ENCODE measurements at regions not wholly inside any gene's neighbourhood (a gene's known extent, or its start where the extent isn't known, plus 50 kb on each side); places are given as distances from the start of the nearest gene placed in this dataset.

- intact Hi-C loops (cut with DNase I; ENCODE audit: low total_unique reads) (no loop called here), in situ Hi-C loops (cut with MboI; ENCODE audit: low pct_ligation_motif_present in 1 of 4, low pct_unique_long_range_greater_than_20kb in 1 of 4, low sequenced_read_pairs in 3 of 4) (no loop called here)
- no peaks in the 10 kb centered on the region for H3K9me3 ChIP-seq
- H3K27me3 ChIP-seq = no peaks in the 10 kb centered on the region
- no peaks in the 10 kb centered on the region for H3K4me1 ChIP-seq
- TF ChIP-seq POLR2A (IDR thresholded peaks at IDR 0.05) (no peak), CTCF (IDR thresholded peaks at IDR 0.05) (no peak), EP300 (IDR thresholded peaks at IDR 0.05; ENCODE audit: low read depth) (no peak), POLR2AphosphoS5 (IDR thresholded peaks at IDR 0.05) (no peak)
- no peak overlapping the region for H3K27ac ChIP-seq
- WGBS, 2 donors (ENCODE audit: low coverage in 1 of 2) = 44 to 52% methylated on average over 2 to 3 of the region's 3 CpGs
- H3K36me3 ChIP-seq = no peaks in the 10 kb centered on the region
- H3K4me3 ChIP-seq = no peak overlapping the region
- DNase-seq = no peak
Observed at GRCh38 chr4:112916868-112917267, 132.6 kb upstream of the ANK2 start.

GRCh38 chr4:112923516-112923915 is 125.9 kb upstream of the ANK2 start:
- intact Hi-C loops (cut with DNase I; ENCODE audit: low total_unique reads) (no loop called here), in situ Hi-C loops (cut with MboI; ENCODE audit: low pct_ligation_motif_present in 1 of 4, low pct_unique_long_range_greater_than_20kb in 1 of 4, low sequenced_read_pairs in 3 of 4) (no loop called here)
- 44 to 52% methylated on average over 1 of the region's 1 CpG for whole genome bisulfite sequencing, 2 donors (ENCODE audit: low coverage in 1 of 2)
- peaks cover 0 to 4% (median 0%) of the 10 kb centered on the region in 4 donors for H3K4me1 ChIP-seq
- no peaks in the 10 kb centered on the region for H3K27me3 ChIP-seq
- no peaks in the 10 kb centered on the region for H3K36me3 ChIP-seq
- no peak for TF ChIP-seq CTCF (IDR thresholded peaks at IDR 0.05)
- no peak for TF ChIP-seq POLR2AphosphoS5 (IDR thresholded peaks at IDR 0.05)
- TF ChIP-seq POLR2A (IDR thresholded peaks at IDR 0.05) = no peak
- TF ChIP-seq EP300 (IDR thresholded peaks at IDR 0.05; ENCODE audit: low read depth) = no peak
- no peak overlapping the region for H3K4me3 ChIP-seq
- H3K9me3 ChIP-seq = no peaks in the 10 kb centered on the region
- peak overlapping the region in 2 of 4 donors; percentile 16 to 58 for H3K27ac ChIP-seq
- no peak for DNase-seq

DNA sequence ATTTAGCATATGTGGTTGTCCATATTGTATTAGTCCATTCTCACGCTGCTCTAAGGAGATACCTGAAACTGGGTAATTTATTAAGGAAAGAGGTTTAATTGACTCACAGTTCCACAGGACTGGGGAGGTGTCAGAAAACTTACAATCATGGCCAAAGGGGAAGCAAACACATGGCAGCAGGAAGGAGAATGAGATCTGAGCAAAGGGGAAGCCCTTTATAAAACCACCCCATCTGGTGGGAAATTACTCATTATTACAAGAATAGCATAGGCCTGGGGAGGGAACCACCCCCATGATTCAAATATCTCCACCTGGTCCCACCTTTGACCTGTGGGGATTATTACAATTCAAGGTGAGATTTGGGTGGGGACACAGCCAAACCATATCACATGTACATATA is 122.6 kb upstream of the ANK2 start:
- TF ChIP-seq POLR2AphosphoS5 (IDR thresholded peaks at IDR 0.05) (no peak), EP300 (IDR thresholded peaks at IDR 0.05; ENCODE audit: low read depth) (no peak)
- Histone ChIP-seq H3K4me1 (peaks cover 0 to 4% (median 0%) of the 10 kb centered on the region in 4 donors), H3K36me3 (no peaks in the 10 kb centered on the region), H3K4me3 (no peak overlapping the region), H3K27me3 (no peaks in the 10 kb centered on the region), H3K27ac (peak overlapping the region; percentile 18 to 58 (median 28)), H3K9me3 (no peaks in the 10 kb centered on the region)
- intact Hi-C loops (cut with DNase I; ENCODE audit: low total_unique reads) = no loop called here
- in situ Hi-C loops (cut with MboI; ENCODE audit: low pct_ligation_motif_present in 1 of 4, low pct_unique_long_range_greater_than_20kb in 1 of 4, low sequenced_read_pairs in 3 of 4) = loop anchor here in 3 of 4 donors (25.0 kb wide), 1 partner anchor 290 kb away; the partner anchor contains the start of genes LARP7 (in 3 of the 3) and ZGRF1 (in 3 of the 3)
- WGBS, 2 donors (ENCODE audit: low coverage in 1 of 2) = 74 to 83% methylated on average over 1 of the region's 1 CpG
- no peak for DNase-seq

DNA sequence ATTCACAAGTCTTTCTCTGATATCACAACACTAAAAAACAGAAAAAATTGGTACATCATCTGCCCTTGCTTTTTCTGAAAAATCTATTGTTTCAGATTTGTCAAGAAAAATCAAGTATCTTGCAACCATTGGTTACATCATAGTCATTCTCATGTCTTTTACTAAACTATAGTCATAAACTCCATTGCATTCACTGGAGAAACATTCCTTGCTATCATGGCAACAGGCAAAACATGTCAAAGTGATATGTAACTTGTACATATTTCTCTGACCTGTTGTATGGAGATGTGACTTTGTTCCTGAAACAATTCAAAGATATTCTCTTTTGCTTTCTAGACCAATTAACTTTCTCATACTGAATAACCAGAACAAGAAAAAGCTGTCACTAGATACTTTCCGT is 121.9 kb upstream of the ANK2 start:
- Histone ChIP-seq H3K36me3 (no peaks in the 10 kb centered on the region), H3K4me1 (peaks cover 0 to 4% (median 0%) of the 10 kb centered on the region in 4 donors), H3K27ac (peak overlapping the region; percentile 18 to 58 (median 28)), H3K4me3 (no peak overlapping the region), H3K9me3 (no peaks in the 10 kb centered on the region), H3K27me3 (no peaks in the 10 kb centered on the region)
- in situ Hi-C loops (cut with MboI; ENCODE audit: low pct_ligation_motif_present in 1 of 4, low pct_unique_long_range_greater_than_20kb in 1 of 4, low sequenced_read_pairs in 3 of 4) (loop anchor here in 3 of 4 donors (25.0 kb wide), 1 partner anchor 290 kb away; the partner anchor contains the start of genes LARP7 (in 3 of the 3) and ZGRF1 (in 3 of the 3)), intact Hi-C loops (cut with DNase I; ENCODE audit: low total_unique reads) (no loop called here)
- WGBS, 2 donors (ENCODE audit: low coverage in 1 of 2) = 45 to 57% methylated on average over 1 of the region's 1 CpG
- DNase-seq = no peak
- no peak for TF ChIP-seq EP300 (IDR thresholded peaks at IDR 0.05; ENCODE audit: low read depth)
- TF ChIP-seq POLR2AphosphoS5 (IDR thresholded peaks at IDR 0.05) = peak in 2 of 3 donors; percentile 26 to 70
- no peak for TF ChIP-seq CTCF (IDR thresholded peaks at IDR 0.05)
- TF ChIP-seq POLR2A (IDR thresholded peaks at IDR 0.05) = no peak

DNA sequence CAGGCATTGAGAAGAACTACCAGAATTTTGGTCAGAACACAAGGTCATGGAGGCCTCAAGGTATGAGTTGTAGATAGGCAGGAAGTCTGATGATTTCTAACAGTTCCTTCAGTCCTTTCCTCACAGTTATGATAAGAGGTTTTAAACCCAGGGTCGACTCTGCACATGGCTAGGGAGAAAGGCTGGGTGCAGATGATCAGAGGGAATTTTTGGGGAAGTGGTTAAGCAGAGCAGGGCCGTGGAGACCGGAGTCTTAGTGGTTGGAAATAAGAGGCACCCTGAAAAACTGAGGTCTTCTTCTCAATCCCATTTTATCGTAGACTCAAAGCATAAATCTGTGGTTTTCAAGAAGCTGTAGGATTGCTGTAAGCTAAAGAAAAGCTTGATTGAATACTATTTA is 118.5 kb upstream of the ANK2 start:
- Histone ChIP-seq H3K27me3 (no peaks in the 10 kb centered on the region), H3K27ac (no peak overlapping the region), H3K36me3 (no peaks in the 10 kb centered on the region), H3K4me1 (peaks cover 0 to 4% (median 0%) of the 10 kb centered on the region in 4 donors), H3K4me3 (no peak overlapping the region), H3K9me3 (no peaks in the 10 kb centered on the region)
- in situ Hi-C loops (cut with MboI; ENCODE audit: low pct_ligation_motif_present in 1 of 4, low pct_unique_long_range_greater_than_20kb in 1 of 4, low sequenced_read_pairs in 3 of 4) = loop anchor here in 3 of 4 donors (25.0 kb wide), 1 partner anchor 294 kb away; the partner anchor contains the start of genes LARP7 (in 3 of the 3) and ZGRF1 (in 3 of the 3)
- intact Hi-C loops (cut with DNase I; ENCODE audit: low total_unique reads) = no loop called here
- WGBS, 2 donors (ENCODE audit: low coverage in 1 of 2) = 55 to 67% methylated on average over 4 of the region's 4 CpGs
- TF ChIP-seq CTCF (IDR thresholded peaks at IDR 0.05) (no peak), POLR2AphosphoS5 (IDR thresholded peaks at IDR 0.05) (no peak), POLR2A (IDR thresholded peaks at IDR 0.05) (no peak), EP300 (IDR thresholded peaks at IDR 0.05; ENCODE audit: low read depth) (no peak)
- DNase-seq = no peak

Measured in transverse colon (tissue), 4 donors.